Loucy (cell line): ENCODE measurements at regions not wholly inside any gene's neighbourhood (a gene's known extent, or its start where the extent isn't known, plus 50 kb on each side); places are given as distances from the start of the nearest gene placed in this dataset.

Experiments
- CTCF ChIP-seq: fragments of 200-600 bp; sonication (generic); conservative IDR thresholded peaks from 2 replicates; pipeline ENCODE4 v1.5.1; 2014; ENCODE audit warnings: mild to moderate bottlenecking, antibody characterized with exemption, low read length
- EZH2phosphoT487 ChIP-seq: fragments of 200-600 bp; IDR thresholded peaks from 2 replicates; pipeline ENCODE4 v1.6.1; 2018; ENCODE audit warnings: antibody characterized with exemption, mild to moderate bottlenecking, moderate library complexity, borderline replicate concordance

DNA sequence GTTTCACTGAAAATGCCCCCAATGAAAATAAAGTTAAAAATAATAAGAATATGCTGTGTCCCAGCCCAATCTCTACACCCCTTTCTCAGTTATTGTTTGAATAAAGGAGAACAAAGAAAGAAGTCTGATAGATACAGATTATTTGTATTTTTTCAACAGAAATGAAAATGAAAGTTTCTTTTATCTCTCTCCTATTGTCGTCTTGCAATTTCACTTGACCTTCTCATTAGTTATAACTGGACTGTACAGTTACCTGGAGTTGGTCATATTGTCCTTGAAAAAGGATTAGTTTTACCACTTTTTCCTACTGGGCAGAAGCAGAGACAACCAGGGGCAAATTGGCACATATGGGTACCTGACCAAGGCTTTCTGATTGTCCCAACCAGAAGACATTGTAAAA is 440.0 kb downstream of the PDCD6IP start:
- no peak for TF ChIP-seq CTCF
- no peak for TF ChIP-seq EZH2phosphoT487
